ENCODE measurements at regions not wholly inside any gene's neighbourhood (a gene's known extent, or its start where the extent isn't known, plus 50 kb on each side); places are given as distances from the start of the nearest gene placed in this dataset.

DNA sequence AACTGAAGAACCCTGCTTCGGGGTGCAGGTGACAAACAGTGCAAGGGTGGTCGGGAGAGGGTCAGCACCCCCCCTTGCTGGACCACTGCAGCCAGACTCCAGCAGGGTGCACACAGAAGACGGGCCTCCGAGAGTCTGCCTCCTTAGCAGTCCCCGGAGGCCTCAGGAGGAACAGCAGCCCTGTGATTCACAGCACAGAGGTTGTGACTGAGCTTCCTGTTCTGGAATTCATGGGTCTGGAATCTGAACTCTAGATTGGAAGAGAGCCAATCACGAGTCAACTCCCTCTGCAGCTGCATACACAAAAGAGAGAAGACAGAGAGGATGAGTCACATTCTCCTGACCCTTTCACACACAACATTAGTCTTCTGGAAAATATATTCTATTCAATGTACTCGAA is 249.0 kb upstream of the OPRM1 start:
- DNase-seq (ENCODE audit: low read depth), result peak; percentile 89

DNA sequence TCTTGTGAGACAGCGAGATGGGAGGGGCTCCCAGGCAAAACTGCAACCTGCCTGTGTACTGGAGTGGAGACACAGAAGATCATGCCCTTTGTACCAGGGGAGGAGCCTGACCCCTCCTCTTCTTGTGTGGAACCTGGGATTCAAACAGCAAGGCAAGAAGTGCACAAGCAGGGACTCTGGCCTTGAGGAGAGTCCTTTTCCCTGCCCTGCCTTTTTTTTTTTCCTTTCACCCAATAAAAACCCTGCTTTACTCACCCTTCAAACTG is 251.8 kb upstream of the OPRM1 start:
- peak; percentile 44 for DNase-seq (ENCODE audit: low read depth)

- no peak for DNase-seq (ENCODE audit: low read depth)
Observed at GRCh38 chr6:153781306-153781705, 257.7 kb upstream of the OPRM1 start.

DNA sequence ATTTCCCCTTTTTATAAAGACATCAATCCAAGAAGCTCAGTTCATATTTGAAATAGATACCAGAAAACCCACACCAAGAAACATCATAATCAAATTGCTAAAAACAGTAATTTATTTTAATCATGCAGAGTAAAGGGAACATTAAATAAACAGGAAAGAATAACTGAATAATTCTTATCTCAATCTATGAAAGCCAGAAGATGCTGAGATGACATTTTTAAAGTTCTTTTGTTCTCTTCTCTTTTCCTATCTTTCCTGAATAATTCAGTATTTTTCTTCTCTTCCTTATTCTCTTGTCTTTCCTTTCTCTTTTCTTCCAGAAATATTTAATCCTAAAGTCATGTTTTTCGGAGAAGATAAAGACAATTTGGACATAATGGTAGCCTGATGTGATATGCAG is 259.0 kb upstream of the OPRM1 start:
- DNase-seq (ENCODE audit: low read depth), result no peak

- no peak for DNase-seq (ENCODE audit: low read depth)
Observed at GRCh38 chr6:153778216-153778615, 260.8 kb upstream of the OPRM1 start.

DNA sequence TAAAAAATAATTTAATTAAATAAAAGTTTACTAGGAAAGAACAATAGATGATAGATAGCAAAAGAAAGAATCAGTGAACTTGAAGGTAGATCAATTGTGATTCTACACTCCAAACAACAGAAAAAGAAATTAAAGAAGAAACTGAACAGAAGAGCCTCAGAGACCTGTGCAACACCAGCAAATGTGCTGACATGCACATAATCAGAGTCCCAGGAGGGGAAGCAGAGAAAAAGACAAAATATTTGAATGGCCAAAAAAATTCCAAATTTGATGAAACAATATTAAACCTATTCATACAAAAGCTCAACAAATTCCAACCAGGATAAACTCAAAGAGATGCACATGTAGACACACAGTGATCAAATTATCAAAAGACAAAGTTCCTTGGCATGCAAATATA is 267.5 kb upstream of the OPRM1 start:
- no peak for DNase-seq (ENCODE audit: low read depth)

DNA sequence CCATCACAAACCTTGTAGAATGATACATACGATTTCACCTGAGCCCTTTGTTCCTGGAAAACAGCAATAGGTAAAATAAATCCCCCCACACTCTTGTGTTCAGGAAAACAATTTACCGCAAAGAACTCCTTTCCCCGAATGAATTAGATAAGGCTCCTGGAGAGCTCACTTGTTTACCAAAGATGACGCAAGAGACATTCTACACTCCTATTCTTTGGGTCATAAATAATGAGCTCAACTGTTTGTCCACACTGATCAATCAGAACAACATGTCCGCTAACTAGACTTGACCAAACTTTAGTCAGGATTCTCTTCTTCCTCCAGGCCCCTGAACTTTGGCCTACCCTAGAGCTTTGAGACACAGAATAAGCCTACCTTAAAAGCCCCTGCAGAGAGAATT is 271.9 kb upstream of the OPRM1 start:
- no peak for DNase-seq (ENCODE audit: low read depth)

GRCh38 chr6:153758516-153758915 is 280.5 kb upstream of the OPRM1 start:
- DNase-seq (ENCODE audit: low read depth), result no peak

DNA sequence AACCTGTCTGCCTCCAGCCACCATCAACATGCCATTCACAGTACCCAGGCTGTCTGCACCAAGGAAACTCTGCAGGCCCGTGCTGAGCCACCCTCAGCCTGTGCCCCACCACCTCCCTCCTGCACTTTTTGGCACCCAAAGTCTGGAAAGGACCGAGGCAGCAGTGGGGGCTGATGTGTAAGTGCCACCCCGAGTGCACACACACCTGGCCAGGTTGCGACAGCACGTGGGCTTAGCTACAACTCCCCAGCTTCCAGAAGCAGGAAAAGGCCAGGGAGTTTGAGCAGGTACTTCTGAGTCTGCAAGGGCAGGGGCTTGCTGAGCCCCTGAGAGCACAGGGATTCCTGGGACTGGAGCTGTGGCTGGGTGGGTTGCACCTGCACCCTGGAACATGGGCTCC is 303.3 kb upstream of the OPRM1 start:
- no peak for DNase-seq (ENCODE audit: low read depth)

DNA sequence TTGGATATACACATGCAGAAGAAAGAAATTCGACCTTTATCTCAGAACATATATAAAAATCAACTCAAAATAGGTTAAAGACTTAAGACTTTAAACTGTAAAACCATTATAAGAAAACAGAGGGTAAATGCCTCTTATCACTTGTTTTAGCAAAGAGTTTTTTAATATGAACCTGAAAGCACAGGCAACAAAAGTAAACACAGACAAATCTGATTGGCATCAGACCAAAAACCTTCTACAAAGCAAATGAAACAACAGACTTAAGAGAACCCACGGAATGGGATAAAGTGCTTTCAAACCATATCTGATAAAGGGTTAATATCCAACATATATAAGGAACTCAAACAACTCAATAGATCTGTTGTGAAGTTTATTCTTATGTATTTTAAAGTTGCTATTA is 309.9 kb upstream of the OPRM1 start:
- no peak for DNase-seq (ENCODE audit: low read depth)

GRCh38 chr6:153727885-153728284 is 311.2 kb upstream of the OPRM1 start:
- no peak for DNase-seq (ENCODE audit: low read depth)

- peak; percentile 2 for DNase-seq (ENCODE audit: low read depth)
Observed at GRCh38 chr6:153725456-153725855, 313.6 kb upstream of the OPRM1 start.

DNA sequence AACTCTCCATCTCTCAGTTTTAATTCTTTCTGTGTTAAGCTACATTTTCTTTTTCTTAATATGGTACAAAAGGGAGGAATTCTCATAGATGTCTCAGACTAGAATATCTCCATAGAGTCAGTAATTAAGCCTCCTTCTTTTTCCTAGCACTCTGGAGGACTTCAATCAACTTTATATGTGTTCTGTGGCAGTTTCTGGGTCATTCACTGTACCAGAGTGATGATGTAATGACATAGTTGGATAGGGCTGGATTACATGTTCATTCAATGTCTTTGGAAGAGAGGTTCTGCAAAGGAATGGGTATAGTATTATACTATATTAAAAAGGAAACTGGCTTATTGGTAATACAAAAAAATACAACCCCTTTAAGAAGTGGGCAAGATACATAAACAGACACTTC is 318.3 kb upstream of the OPRM1 start:
- DNase-seq (ENCODE audit: low read depth), result no peak

- DNase-seq (ENCODE audit: low read depth), result no peak
Observed at GRCh38 chr6:153705429-153705828, 333.6 kb upstream of the OPRM1 start.

DNA sequence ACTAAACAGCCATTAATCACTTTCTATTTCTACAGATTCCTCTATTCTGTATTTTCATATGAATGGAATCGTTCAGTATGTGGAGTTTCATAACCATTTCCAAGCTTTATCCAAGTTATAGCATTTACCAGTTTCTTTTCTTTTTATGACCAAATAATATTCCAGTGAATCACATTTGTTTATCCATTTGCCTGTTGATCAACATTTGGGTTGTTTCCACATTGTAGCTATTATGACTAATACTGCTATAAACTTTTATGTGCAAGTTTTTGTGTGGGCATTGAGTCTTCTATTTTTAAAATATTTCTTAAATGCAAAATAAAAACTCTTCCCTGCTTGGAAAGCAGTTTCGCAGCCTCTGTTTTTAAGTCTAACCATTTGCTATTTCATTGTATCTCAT is 336.4 kb upstream of the OPRM1 start:
- no peak for DNase-seq (ENCODE audit: low read depth)

- no peak for DNase-seq (ENCODE audit: low read depth)
Observed at GRCh38 chr6:153698637-153699036, 340.4 kb upstream of the OPRM1 start.

- no peak for DNase-seq (ENCODE audit: low read depth)
Observed at GRCh38 chr6:153698001-153698400, 341.0 kb upstream of the OPRM1 start.

DNA sequence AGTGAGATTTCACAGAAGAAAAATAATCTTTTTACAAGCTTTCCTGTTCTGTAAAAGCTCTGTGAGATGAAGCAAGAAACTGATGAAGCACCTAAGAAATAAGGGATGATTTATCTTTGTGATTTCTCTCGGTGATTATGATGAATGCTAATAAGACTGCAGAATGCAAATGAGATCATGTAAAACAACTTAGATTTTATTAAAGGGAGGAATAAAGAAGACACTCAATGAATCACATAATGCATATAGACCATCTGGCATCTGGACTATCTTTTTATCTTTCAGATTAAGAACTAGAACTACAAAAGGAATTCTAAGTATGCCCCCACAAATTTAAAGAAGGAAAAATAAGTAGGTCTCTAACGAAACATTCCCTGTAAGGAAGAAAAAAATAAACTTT is 361.5 kb upstream of the OPRM1 start:
- no peak for DNase-seq (ENCODE audit: low read depth)

DNA sequence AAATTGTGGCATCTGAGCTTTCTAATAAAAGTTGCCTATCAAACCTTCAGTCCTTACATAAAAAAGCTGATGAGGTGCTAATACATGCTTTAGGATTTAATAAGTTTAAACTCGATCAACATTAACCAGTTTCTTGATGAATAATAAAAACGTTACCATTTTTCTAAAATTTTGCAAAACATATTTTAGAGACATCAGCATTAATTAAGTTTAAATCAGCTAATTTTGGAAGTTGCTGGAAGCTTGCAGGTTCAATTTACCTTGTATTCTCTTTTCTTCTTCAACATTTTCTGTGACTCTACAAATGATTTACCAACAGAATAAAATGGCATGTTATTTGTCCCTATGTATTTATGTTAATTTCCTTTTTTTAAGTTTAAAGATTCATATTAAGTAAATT is 365.3 kb upstream of the OPRM1 start:
- no peak for DNase-seq (ENCODE audit: low read depth)

DNA sequence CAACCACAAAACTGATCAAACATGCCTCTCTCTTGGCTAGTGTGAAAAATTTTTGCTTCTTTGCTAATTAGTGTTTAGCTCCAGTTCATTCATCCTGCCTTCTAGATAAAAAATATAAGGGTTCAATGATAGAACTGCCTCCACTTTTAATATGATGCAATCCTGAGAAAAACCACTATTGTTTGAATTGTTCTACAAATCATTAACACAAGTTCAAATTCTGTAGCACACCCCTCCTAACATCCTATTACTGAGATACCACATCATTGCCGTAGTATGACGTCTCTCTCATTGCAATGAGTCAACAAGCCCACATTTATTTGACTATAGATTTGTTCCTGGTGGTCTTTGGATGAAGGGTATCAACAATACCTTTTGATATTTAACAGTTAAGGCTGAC is 365.8 kb upstream of the OPRM1 start:
- DNase-seq (ENCODE audit: low read depth), result peak; percentile 85

DNA sequence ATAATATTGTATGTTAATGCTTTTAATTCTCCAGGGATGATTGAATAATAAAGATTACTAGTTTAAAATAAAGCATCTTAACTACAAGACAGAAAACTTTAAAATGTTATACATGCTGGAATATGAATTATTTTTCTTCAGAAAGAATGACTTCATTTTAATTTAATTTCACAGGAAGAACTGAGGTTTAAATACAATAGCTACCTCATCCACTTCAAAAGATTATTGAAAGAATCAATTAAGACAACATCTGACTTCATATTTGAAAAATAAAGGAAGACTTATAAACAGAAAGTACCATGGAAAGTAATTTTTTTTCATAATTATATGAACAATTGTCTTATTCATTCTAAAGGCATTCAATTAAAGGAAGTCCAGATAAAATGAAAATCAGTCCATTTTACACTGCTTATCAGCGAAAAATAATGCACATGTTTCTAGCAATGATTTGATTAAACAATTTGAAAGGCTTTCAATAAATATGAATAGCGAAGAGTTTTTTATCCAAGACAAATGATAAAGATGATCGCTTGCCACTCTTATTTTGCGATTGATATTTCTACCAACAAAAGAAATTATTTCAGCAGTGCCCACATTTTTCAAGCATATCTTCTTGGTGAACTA is 368.5 kb upstream of the OPRM1 start:
- no peak for DNase-seq (ENCODE audit: low read depth)

GRCh38 chr6:153668758-153669157 is 370.3 kb upstream of the OPRM1 start:
- DNase-seq (ENCODE audit: low read depth), result peak; percentile 52

GRCh38 chr6:153662982-153663381 is 376.1 kb upstream of the OPRM1 start:
- DNase-seq (ENCODE audit: low read depth), result no peak

GRCh38 chr6:153645326-153645725 is 393.7 kb upstream of the OPRM1 start:
- DNase-seq (ENCODE audit: low read depth), result no peak

GRCh38 chr6:153644000-153644399 is 395.0 kb upstream of the OPRM1 start:
- no peak for DNase-seq (ENCODE audit: low read depth)

Measured in renal cortical epithelial cell (primary cell).